CD14-positive monocyte (primary cell): ENCODE measurements at regions not wholly inside any gene's neighbourhood (a gene's known extent, or its start where the extent isn't known, plus 50 kb on each side); places are given as distances from the start of the nearest gene placed in this dataset.

Experiments
- DNase-seq, 3 donors: peaks; one replicate each; pipeline ENCODE4 v3.0.0-alpha.2; 2011 to 2022
- H2AFZ ChIP-seq: 2 replicates; pipeline ENCODE4 v1.6.0; 2012; ENCODE audit warnings: mild to moderate bottlenecking, low read depth, low read length, inconsistent platforms; ENCODE audit not compliant: insufficient read depth, poor library complexity, severe bottlenecking
- H3K27ac ChIP-seq, 2 donors: 1 replicate in 1 of 2; 2 replicates in 1 of 2; pipeline ENCODE4 v1.5.1; 2012 to 2013; ENCODE audit warnings: low read length in 2 of 2, control low read depth in 1 of 2, inconsistent platforms in 1 of 2, low read depth in 1 of 2, mild to moderate bottlenecking in 1 of 2
- H3K27me3 ChIP-seq, 2 donors: one replicate each; pipeline versions ENCODE4 v1.6.0 to v1.6.1; 2011 to 2013; ENCODE audit warnings: low read length in 2 of 2; ENCODE audit not compliant: control insufficient read depth in 2 of 2, insufficient read depth in 2 of 2
- H3K36me3 ChIP-seq, 2 donors: replicated peaks in 1 of 2; 1 replicate in 1 of 2; 2 replicates in 1 of 2; pipeline versions ENCODE4 v1.5.1 to v1.6.1; 2012 to 2013; ENCODE audit warnings: low read length in 2 of 2, control low read depth in 1 of 2, inconsistent platforms in 1 of 2, mild to moderate bottlenecking in 1 of 2; ENCODE audit not compliant: insufficient read depth in 2 of 2, control insufficient read depth in 1 of 2
- H3K4me1 ChIP-seq, 2 donors: 1 replicate in 1 of 2; 2 replicates in 1 of 2; pipeline versions ENCODE4 v1.5.1 to v1.6.1; 2012 to 2013; ENCODE audit warnings: low read length in 2 of 2, control low read depth in 1 of 2, inconsistent platforms in 1 of 2, mild to moderate bottlenecking in 1 of 2, moderate library complexity in 1 of 2; ENCODE audit not compliant: insufficient read depth in 2 of 2, control insufficient read depth in 1 of 2
- H3K4me2 ChIP-seq: replicated peaks from 2 replicates; pipeline ENCODE3; 2012; ENCODE audit warnings: low read length, moderate library complexity, mild to moderate bottlenecking; ENCODE audit not compliant: poor library complexity, severe bottlenecking; ENCODE audit errors: extremely low read depth
- H3K4me3 ChIP-seq, 3 experiments: fragments of 200-600 bp in 1 of 3; sonication (generic) in 1 of 3; replicated peaks in 1 of 3; 1 replicate in 2 of 3; 2 replicates in 1 of 3; pipeline ENCODE4 v1.5.1; 2011 to 2013; ENCODE audit warnings: low read length in 3 of 3, mild to moderate bottlenecking in 3 of 3, control low read depth in 2 of 3, low read depth in 2 of 3, inconsistent platforms in 1 of 3, moderate library complexity in 1 of 3
- H3K79me2 ChIP-seq: 2 replicates; pipeline ENCODE4 v1.6.0; 2012; ENCODE audit warnings: mild to moderate bottlenecking, control low read depth, inconsistent platforms, low read length, moderate library complexity; ENCODE audit not compliant: insufficient read depth
- H3K9ac ChIP-seq: 2 replicates; pipeline ENCODE4 v1.6.0; 2017; ENCODE audit warnings: low read length, mild to moderate bottlenecking; ENCODE audit not compliant: insufficient read depth, poor library complexity, severe bottlenecking
- H3K9me3 ChIP-seq, 2 donors: replicated peaks in 1 of 2; 1 replicate in 1 of 2; 2 replicates in 1 of 2; pipeline versions ENCODE4 v1.5.1 to v1.6.1; 2012 to 2013; ENCODE audit warnings: low read length in 2 of 2, control low read depth in 1 of 2; ENCODE audit not compliant: control insufficient read depth in 1 of 2, insufficient read depth in 1 of 2
- H4K20me1 ChIP-seq: 2 replicates; pipeline ENCODE4 v1.6.0; 2012; ENCODE audit warnings: mild to moderate bottlenecking, low read length, control low read depth, moderate library complexity; ENCODE audit not compliant: insufficient read depth
- H3K27ac Mint-ChIP-seq, 7 donors: one replicate each; pipeline ENCODE4 v1.8.0; 2020; ENCODE audit warnings: mild to moderate bottlenecking in 7 of 7, mixed read lengths in 7 of 7, moderate library complexity in 6 of 7, inconsistent platforms in 2 of 7
- H3K27me3 Mint-ChIP-seq, 3 donors: one replicate each; pipeline ENCODE4 v1.8.0; 2021 to 2022; ENCODE audit warnings: low read depth in 3 of 3, mild to moderate bottlenecking in 3 of 3, mixed read lengths in 3 of 3, moderate library complexity in 3 of 3, inconsistent platforms in 1 of 3
- H3K36me3 Mint-ChIP-seq, 2 donors: one replicate each; pipeline ENCODE4 v1.8.0; 2020; ENCODE audit warnings: mixed read lengths in 2 of 2, inconsistent platforms in 1 of 2, mild to moderate bottlenecking in 1 of 2
- H3K4me1 Mint-ChIP-seq: one replicate; pipeline ENCODE4 v1.8.0; 2020; ENCODE audit warnings: mild to moderate bottlenecking, mixed read lengths
- H3K4me3 Mint-ChIP-seq, 2 donors: one replicate each; pipeline ENCODE4 v1.8.0; 2020; ENCODE audit warnings: mild to moderate bottlenecking in 2 of 2, mixed read lengths in 2 of 2, moderate library complexity in 1 of 2
- H3K9me3 Mint-ChIP-seq, 7 donors: one replicate each; pipeline ENCODE4 v1.8.0; 2020 to 2022; ENCODE audit warnings: mixed read lengths in 7 of 7, mild to moderate bottlenecking in 6 of 7, moderate library complexity in 6 of 7, inconsistent platforms in 2 of 7
- CTCF ChIP-seq: fragments of 200-600 bp; IDR thresholded peaks from one replicate; pipeline ENCODE4 v1.8.0; 2022; ENCODE audit warnings: antibody characterized with exemption, mild to moderate bottlenecking
- WGBS: methylation state at CpG from one replicate; pipeline ENCODE4 v1.1.5; 2013; ENCODE audit warnings: missing lambda C conversion rate; ENCODE audit not compliant: insufficient coverage; 5-methylcytosine and 5-hydroxymethylcytosine counted together
- intact Hi-C, 2 donors: fragments of 100-400 bp; cut with micrococcal nuclease; formaldehyde crosslinking; loops; one replicate each; pipeline versions ENCODE4 v1.15.0 to v1.15.1; 2023

GRCh38 chr16:79726902-79727301, 126.4 kb upstream of the MAF start:
- TF ChIP-seq CTCF = no peak
- DNase-seq = no peak
- Histone ChIP-seq H3K27ac (no peak overlapping the region), H3K4me3 (no peak overlapping the region), H3K27me3 (no peaks in the 10 kb centered on the region), H3K4me1 (no peaks in the 10 kb centered on the region), H3K4me2 (no peak overlapping the region), H3K79me2 (no peaks in the 10 kb centered on the region), H3K36me3 (no peaks in the 10 kb centered on the region), H4K20me1 (no peaks in the 10 kb centered on the region), H2AFZ (no peak overlapping the region), H3K9ac (no peak overlapping the region), H3K9me3 (no peaks in the 10 kb centered on the region)
- H3K36me3 Mint-ChIP-seq = no peaks in the 10 kb centered on the region
- H3K27me3 Mint-ChIP-seq = peaks cover 0 to 1% (median 0%) of the 10 kb centered on the region in 3 donors
- no peak overlapping the region for H3K27ac Mint-ChIP-seq
- intact Hi-C loops = no loop called here
- no peak overlapping the region for H3K4me3 Mint-ChIP-seq
- no peaks in the 10 kb centered on the region for H3K4me1 Mint-ChIP-seq
- H3K9me3 Mint-ChIP-seq = peaks cover 0 to 6% (median 5%) of the 10 kb centered on the region in 7 donors

GRCh38 chr16:79725051-79725450, 124.5 kb upstream of the MAF start:
- 91% methylated on average over 3 of the region's 4 CpGs for WGBS
- no peak overlapping the region for H3K27ac ChIP-seq
- H3K4me1 Mint-ChIP-seq = no peaks in the 10 kb centered on the region
- no peaks in the 10 kb centered on the region for H3K4me1 ChIP-seq
- no peak overlapping the region for H3K9ac ChIP-seq
- peaks cover 0 to 1% (median 0%) of the 10 kb centered on the region in 3 donors for H3K27me3 Mint-ChIP-seq
- no peak overlapping the region for H3K4me2 ChIP-seq
- no peaks in the 10 kb centered on the region for H4K20me1 ChIP-seq
- no peak for TF ChIP-seq CTCF
- H3K4me3 Mint-ChIP-seq = no peak overlapping the region
- no peaks in the 10 kb centered on the region for H3K79me2 ChIP-seq
- no peak overlapping the region for H3K27ac Mint-ChIP-seq
- peaks cover 0 to 6% (median 5%) of the 10 kb centered on the region in 7 donors for H3K9me3 Mint-ChIP-seq
- no peak overlapping the region for H3K4me3 ChIP-seq
- DNase-seq = no peak
- H3K9me3 ChIP-seq = no peaks in the 10 kb centered on the region
- intact Hi-C loops = no loop called here
- no peaks in the 10 kb centered on the region for H3K36me3 ChIP-seq
- no peak overlapping the region for H2AFZ ChIP-seq
- H3K36me3 Mint-ChIP-seq = no peaks in the 10 kb centered on the region
- H3K27me3 ChIP-seq = no peaks in the 10 kb centered on the region
